PC-3 (cell line): ENCODE measurements at regions not wholly inside any gene's neighbourhood (a gene's known extent, or its start where the extent isn't known, plus 50 kb on each side); places are given as distances from the start of the nearest gene placed in this dataset.

Source experiments
- ATAC-seq: fragments of 200-7000 bp; cut with Tn5 transposase; 2 replicates; pipeline ENCODE4 v1.9.1; 2020; ENCODE audit warnings: mild to moderate bottlenecking, moderate library complexity
- BruUV-seq: library from RNA; stranded (reverse); fragments of 400-500 nt; replicated peaks from 2 replicates; lab custom pipeline; 2021; lab: Mats Ljungman, UMichigan
- CTCF ChIA-PET: fragments of 300-600 bp; sonication (Branson Sonifier 250); formaldehyde crosslinking; loops from one replicate; lab custom pipeline; 2022; ENCODE audit warnings: antibody characterized with exemption; lab: Charles Lee
- POLR2A ChIA-PET: fragments of 300-600 bp; sonication (Branson Sonifier 250); formaldehyde crosslinking; loops from one replicate; lab custom pipeline; 2022; ENCODE audit warnings: antibody characterized with exemption; ENCODE audit not compliant: unreplicated experiment; lab: Charles Lee
- DNase-seq: peaks from one replicate; pipeline ENCODE4 v3.0.0-alpha.2; 2015
- H2AFZ ChIP-seq: fragments of 300-600 bp; sonication (generic); 2 replicates; pipeline ENCODE4 v1.6.0; 2016; ENCODE audit warnings: antibody characterized with exemption, low read length
- H3F3A ChIP-seq: fragments of 300-600 bp; sonication (generic); one replicate; pipeline ENCODE4 v1.6.0; 2017; ENCODE audit warnings: antibody characterized with exemption, low read length, control low read depth, mild to moderate bottlenecking; ENCODE audit not compliant: unreplicated experiment
- H3K27ac ChIP-seq: fragments of 300-600 bp; sonication (generic); 2 replicates; pipeline ENCODE4 v1.5.1; 2016; ENCODE audit warnings: mild to moderate bottlenecking, low read length
- H3K27me3 ChIP-seq: fragments of 300-600 bp; sonication (generic); 2 replicates; pipeline ENCODE4 v1.6.1; 2016; ENCODE audit warnings: low read length, mixed read lengths
- H3K36me3 ChIP-seq: fragments of 300-600 bp; sonication (generic); 2 replicates; pipeline ENCODE4 v1.6.1; 2016; ENCODE audit warnings: low read depth, mixed run types, low read length, mixed read lengths
- H3K4me1 ChIP-seq: fragments of 300-600 bp; sonication (generic); 2 replicates; pipeline ENCODE4 v1.5.1; 2016; ENCODE audit warnings: low read length; ENCODE audit not compliant: insufficient read depth
- H3K4me2 ChIP-seq: fragments of 300-600 bp; sonication (generic); 2 replicates; pipeline ENCODE4 v1.6.0; 2016; ENCODE audit warnings: low read length
- H3K4me3 ChIP-seq: fragments of 300-600 bp; sonication (generic); 2 replicates; pipeline ENCODE4 v1.5.1; 2016; ENCODE audit warnings: mild to moderate bottlenecking, low read length, mixed read lengths
- H3K79me2 ChIP-seq: fragments of 300-600 bp; sonication (generic); 2 replicates; pipeline ENCODE4 v1.6.1; 2017; ENCODE audit warnings: low read length, mixed read lengths
- H3K9ac ChIP-seq: fragments of 300-600 bp; sonication (generic); 2 replicates; pipeline ENCODE4 v1.6.0; 2016; ENCODE audit warnings: mild to moderate bottlenecking, low read length
- H3K9me2 ChIP-seq: fragments of 300-600 bp; sonication (generic); replicated peaks from 2 replicates; pipeline ENCODE4 v1.6.1; 2016; ENCODE audit warnings: mixed run types, low read length, mixed read lengths
- H3K9me3 ChIP-seq: fragments of 300-600 bp; sonication (generic); 2 replicates; pipeline ENCODE4 v1.6.1; 2016; ENCODE audit warnings: low read length, mixed read lengths
- H4K20me1 ChIP-seq: fragments of 300-600 bp; sonication (generic); 2 replicates; pipeline ENCODE4 v1.6.1; 2016; ENCODE audit warnings: low read length, mixed read lengths
- EZH2 ChIP-seq: fragments of 300-600 bp; sonication (generic); IDR thresholded peaks from one replicate; pipeline ENCODE4 v1.6.1; 2017; ENCODE audit warnings: antibody characterized with exemption, mild to moderate bottlenecking, low read length; ENCODE audit not compliant: unreplicated experiment
- EZH2phosphoT487 ChIP-seq: fragments of 300-600 bp; sonication (generic); IDR thresholded peaks from 2 replicates; pipeline ENCODE4 v1.6.1; 2018; ENCODE audit warnings: mild to moderate bottlenecking, antibody characterized with exemption, low read length, borderline replicate concordance
- intact Hi-C: fragments of 100-400 bp; cut with micrococcal nuclease; formaldehyde crosslinking; loops from 2 replicates; pipeline ENCODE4 v1.9.0; 2023
- TF ChIP-seq, protein P1 (sequence below): fragments of 300-600 bp; sonication (generic); conservative IDR thresholded peaks from 2 replicates; pipeline ENCODE4 v1.5.1; 2017; ENCODE audit warnings: antibody characterized with exemption, low read depth, mild to moderate bottlenecking, low read length

DNA sequence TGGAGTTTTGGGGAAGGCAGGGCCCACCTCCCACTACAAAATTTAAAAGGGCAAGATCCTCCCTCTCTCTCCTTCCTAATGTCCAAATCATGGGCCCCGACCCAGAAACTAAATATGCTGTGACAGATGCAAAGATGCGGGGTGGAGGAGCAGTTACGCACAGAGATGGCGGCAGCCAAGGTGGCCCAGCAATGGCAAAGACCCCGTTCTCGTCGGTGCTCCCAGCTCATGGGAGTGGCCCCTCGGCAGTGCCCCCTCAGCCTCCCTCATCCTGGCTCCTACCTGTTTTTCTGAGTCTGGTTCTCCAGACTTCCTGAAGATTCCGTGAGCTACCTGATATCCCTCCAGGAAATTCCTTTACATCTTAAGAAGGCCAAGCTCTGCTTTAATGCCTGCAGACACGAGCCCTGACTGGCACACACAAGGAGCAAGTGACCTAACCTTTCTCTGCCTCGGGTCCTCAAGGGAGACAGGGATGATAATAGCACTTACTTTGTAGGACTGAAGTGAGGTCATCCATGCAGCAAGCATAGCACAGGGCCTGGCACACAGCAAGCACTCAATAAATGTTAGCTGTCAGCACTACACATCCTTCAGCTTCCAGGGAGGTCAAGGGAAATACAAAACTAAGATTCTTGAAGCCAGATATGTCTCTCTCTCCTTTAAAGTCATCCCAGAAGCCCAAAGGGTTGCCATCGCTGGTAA is 103.5 kb downstream of the LSM3 start:
- no peak overlapping the region for H3K9ac ChIP-seq
- no peak overlapping the region for H3K4me2 ChIP-seq
- ChIA-PET POLR2A (interaction anchor here (0.7 kb wide), 1 partner anchor 194 kb away, joined by 3 read pairs; no protein-coding TSS in a partner anchor), CTCF (no interaction called here)
- intact Hi-C loops: no loop called here
- ATAC-seq (no peak), DNase-seq (no peak)
- H3K4me3 ChIP-seq: no peak overlapping the region
- H2AFZ ChIP-seq: no peak overlapping the region
- H3K9me3 ChIP-seq: no peaks in the 10 kb centered on the region
- H3K79me2 ChIP-seq: no peaks in the 10 kb centered on the region
- H3K9me2 ChIP-seq: no peaks in the 10 kb centered on the region
- H3K27me3 ChIP-seq: no peaks in the 10 kb centered on the region
- H3K27ac ChIP-seq: no peak overlapping the region
- no TSS peak for BruUV-seq
- H3K4me1 ChIP-seq: no peaks in the 10 kb centered on the region
- H3F3A ChIP-seq: no peaks in the 10 kb centered on the region
- no peaks in the 10 kb centered on the region for H4K20me1 ChIP-seq
- no peaks in the 10 kb centered on the region for H3K36me3 ChIP-seq
- TF ChIP-seq, protein P1, sequence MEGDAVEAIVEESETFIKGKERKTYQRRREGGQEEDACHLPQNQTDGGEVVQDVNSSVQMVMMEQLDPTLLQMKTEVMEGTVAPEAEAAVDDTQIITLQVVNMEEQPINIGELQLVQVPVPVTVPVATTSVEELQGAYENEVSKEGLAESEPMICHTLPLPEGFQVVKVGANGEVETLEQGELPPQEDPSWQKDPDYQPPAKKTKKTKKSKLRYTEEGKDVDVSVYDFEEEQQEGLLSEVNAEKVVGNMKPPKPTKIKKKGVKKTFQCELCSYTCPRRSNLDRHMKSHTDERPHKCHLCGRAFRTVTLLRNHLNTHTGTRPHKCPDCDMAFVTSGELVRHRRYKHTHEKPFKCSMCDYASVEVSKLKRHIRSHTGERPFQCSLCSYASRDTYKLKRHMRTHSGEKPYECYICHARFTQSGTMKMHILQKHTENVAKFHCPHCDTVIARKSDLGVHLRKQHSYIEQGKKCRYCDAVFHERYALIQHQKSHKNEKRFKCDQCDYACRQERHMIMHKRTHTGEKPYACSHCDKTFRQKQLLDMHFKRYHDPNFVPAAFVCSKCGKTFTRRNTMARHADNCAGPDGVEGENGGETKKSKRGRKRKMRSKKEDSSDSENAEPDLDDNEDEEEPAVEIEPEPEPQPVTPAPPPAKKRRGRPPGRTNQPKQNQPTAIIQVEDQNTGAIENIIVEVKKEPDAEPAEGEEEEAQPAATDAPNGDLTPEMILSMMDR: no peak
- TF ChIP-seq EZH2phosphoT487: no peak
- no peak for TF ChIP-seq EZH2

DNA sequence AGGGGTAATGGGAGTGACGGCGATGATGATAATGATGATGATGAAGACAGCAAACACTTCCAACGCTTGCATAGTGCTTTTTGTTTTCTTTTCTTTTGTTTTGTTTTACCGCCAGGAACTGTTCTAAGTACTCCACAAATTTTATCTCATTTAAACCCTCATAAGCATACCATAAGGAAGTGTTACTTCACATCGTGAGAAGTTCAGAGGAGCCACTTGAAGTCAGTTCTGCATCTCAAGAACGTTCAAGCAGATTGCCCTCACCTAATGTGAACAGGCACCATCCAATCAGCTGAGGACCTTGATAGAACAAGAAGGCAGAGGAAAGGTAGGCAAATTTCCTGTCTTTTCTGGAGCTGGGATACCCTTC is 104.1 kb downstream of the LSM3 start:
- ChIA-PET POLR2A (no interaction called here), CTCF (no interaction called here)
- no peaks in the 10 kb centered on the region for H4K20me1 ChIP-seq
- H2AFZ ChIP-seq: no peak overlapping the region
- no peak overlapping the region for H3K9ac ChIP-seq
- no peak overlapping the region for H3K27ac ChIP-seq
- H3K4me2 ChIP-seq: no peak overlapping the region
- intact Hi-C loops: no loop called here
- ATAC-seq: no peak
- H3F3A ChIP-seq: no peaks in the 10 kb centered on the region
- H3K79me2 ChIP-seq: no peaks in the 10 kb centered on the region
- H3K4me1 ChIP-seq: no peaks in the 10 kb centered on the region
- TF ChIP-seq EZH2 (no peak), EZH2phosphoT487 (no peak)
- TF ChIP-seq, protein P1: no peak
- H3K36me3 ChIP-seq: no peaks in the 10 kb centered on the region
- no peaks in the 10 kb centered on the region for H3K9me2 ChIP-seq
- DNase-seq: no peak
- no peak overlapping the region for H3K4me3 ChIP-seq
- H3K27me3 ChIP-seq: no peaks in the 10 kb centered on the region
- no TSS peak for BruUV-seq
- H3K9me3 ChIP-seq: no peaks in the 10 kb centered on the region

DNA sequence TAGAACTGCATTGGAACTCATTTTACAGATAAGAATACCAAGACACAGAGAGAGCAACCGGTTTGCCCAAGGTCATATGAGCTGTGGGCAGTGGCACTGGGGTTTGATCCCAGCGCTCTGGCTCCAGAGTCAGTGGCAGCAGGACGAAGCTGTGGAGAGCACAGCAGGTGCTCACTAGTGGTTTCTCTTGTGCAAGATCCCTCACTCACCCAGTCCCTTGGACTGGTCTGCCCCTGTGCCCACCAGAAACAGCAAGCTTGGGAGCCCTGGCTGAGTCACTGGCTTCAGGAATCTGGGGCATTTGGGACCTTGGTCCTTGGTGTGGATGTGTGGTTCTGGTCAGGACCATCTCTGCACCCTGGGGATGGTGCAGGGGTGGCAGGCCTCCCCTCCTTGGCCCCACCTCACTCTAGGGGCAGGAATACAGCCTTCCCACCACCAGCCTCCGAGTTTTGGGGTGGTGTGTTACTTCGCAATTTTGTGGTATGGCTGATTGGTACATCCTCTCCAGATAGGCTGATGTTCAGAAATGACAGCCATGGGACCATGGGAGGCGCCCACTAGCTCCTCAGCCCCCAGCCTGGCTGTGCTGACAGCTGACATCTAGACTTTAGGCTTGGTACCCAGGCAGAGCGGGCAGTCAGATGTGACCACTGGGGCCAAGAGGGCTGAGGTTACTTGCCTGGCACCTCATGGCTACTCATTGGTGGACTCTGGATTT is 104.6 kb downstream of the LSM3 start:
- TF ChIP-seq EZH2 (no peak), EZH2phosphoT487 (no peak)
- TF ChIP-seq, protein P1: no peak
- no peaks in the 10 kb centered on the region for H3K4me1 ChIP-seq
- no peaks in the 10 kb centered on the region for H4K20me1 ChIP-seq
- POLR2A ChIA-PET: no interaction called here
- H3K9me2 ChIP-seq: no peaks in the 10 kb centered on the region
- ATAC-seq (no peak), DNase-seq (no peak)
- no peaks in the 10 kb centered on the region for H3K36me3 ChIP-seq
- H2AFZ ChIP-seq: no peak overlapping the region
- no peak overlapping the region for H3K4me2 ChIP-seq
- no peak overlapping the region for H3K4me3 ChIP-seq
- no TSS peak for BruUV-seq
- H3K9ac ChIP-seq: no peak overlapping the region
- H3K9me3 ChIP-seq: no peaks in the 10 kb centered on the region
- intact Hi-C loops: no loop called here
- CTCF ChIA-PET: no interaction called here
- H3K79me2 ChIP-seq: no peaks in the 10 kb centered on the region
- no peaks in the 10 kb centered on the region for H3F3A ChIP-seq
- H3K27me3 ChIP-seq: no peaks in the 10 kb centered on the region
- no peak overlapping the region for H3K27ac ChIP-seq
